GM18868 (cell line): ENCODE measurements at regions not wholly inside any gene's neighbourhood (a gene's known extent, or its start where the extent isn't known, plus 50 kb on each side); places are given as distances from the start of the nearest gene placed in this dataset.
"Not testable (repeated sequence)": the region's sequence is repeated elsewhere in the genome, so short reads cannot be mapped to it uniquely, and the experiment has no call there.

Experiments used
- ATAC-seq: cut with Tn5 transposase; IDR thresholded peaks from one replicate; pipeline ENCODE4 v1.9.1; 2021; ENCODE audit warnings: mild to moderate bottlenecking, moderate library complexity; ENCODE audit not compliant: unreplicated experiment

DNA sequence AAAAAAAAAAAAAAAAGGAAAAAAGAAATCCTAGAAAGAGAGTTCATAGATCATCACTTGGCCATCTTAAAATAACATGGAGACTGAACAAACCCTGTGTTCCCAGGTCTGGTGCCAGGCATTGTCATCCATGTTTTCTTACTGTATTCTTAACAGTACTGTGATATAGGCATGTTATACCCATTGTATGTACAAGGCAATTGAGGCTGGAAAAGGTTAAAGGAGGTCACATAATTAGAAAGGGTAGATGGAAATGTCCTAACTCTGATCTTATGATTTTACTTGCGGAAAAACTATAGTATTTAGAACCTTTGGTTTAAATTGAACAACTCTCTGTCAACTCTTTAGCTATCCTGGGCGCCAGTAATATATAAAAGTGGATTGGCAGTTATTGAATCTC is 478.2 kb upstream of the RGS6 start:
- ATAC-seq: no peak

DNA sequence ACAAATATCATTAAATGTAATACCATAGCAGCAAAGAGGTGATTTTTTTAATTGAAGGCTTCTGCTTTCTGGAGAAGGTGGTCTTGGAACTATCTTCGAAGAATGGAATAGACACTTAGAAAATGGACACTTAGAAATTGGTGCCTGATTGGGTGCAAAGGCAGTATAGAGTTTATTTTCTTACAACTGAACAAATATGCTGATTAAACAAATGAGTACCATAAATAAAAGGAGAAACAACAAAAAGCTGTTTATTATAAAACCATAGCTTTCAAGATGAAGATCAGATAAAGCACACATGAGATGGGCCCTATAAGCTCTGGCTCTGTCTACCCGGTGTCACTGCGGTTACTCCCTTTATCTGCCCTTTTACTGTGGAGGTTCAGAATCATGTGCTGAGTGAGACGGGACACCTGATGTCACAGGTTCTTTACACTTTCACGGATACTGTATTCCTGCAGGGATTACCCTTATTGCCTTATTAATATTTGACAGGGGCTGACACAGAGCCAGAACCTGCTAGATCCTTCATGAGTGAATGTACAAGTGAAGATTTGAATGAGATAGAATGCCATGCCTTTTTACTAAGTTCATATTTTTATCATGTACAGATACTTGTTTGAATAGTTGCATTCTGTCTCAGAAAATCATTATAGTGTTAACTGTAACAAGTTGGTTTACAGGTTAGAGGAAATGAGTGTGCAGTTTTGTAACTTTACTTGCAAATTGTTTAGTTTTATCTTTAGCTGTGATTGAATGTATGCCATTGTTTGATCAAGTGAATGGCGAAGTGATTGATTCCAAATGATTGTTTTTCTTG is 477.5 kb upstream of the RGS6 start:
- no peak for ATAC-seq

DNA sequence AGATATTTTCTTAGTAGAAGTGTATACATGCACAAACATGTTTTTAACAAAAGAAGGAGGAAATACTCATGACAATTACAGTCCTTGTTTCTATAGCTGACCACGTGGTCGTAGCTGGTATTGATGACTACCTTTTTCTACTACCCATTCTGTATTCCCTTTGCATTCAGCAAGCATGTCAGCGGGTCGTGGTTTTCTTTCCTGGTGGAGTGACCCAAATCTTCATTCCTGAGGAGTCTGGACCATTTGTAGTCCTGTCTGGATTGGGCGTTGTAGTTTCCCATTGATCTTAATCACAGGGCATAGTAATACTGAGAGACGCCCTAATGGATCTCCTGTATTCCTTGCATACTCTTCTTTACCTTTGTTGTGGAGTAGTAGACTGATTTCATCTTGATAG is 472.1 kb upstream of the RGS6 start:
- ATAC-seq: no peak

DNA sequence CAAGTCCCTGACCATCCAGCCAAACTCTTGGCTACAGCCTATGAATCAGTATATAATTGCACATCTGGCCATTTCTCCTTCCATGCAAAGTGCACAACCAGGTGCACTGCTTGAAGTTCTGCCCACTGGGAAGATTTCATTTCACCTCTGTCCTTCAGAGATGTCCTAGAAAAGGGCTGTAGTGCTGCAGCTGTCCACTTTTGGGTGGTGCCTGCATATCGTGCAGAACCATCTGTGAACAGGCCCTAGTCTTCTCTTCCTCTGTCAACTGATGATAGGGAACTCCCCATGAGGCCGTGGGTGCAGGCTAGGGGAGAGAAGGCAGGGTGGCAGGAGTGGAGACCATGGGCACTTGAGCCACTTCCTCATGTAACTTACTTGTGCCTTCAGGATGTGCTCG is 470.6 kb upstream of the RGS6 start:
- not testable (repeated sequence) for ATAC-seq

DNA sequence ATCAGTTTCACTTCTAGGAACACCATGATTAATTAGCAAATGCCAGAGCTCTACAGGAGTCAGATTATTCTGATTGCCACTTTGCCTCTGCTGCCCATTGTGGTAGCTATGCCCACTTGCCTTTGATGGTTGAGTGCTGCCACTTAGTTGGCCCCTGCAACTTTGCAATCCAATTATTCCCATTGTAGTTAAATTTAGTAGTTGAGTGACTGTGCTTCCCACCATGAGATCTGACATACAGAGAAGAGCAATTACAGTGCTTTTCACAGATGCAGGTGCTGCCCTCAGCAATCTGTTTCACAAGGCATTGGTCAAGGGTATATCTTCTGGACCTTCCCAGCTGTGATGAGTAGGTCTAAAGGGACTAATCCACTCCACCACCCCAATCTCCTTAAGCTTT is 468.4 kb upstream of the RGS6 start:
- no peak for ATAC-seq

DNA sequence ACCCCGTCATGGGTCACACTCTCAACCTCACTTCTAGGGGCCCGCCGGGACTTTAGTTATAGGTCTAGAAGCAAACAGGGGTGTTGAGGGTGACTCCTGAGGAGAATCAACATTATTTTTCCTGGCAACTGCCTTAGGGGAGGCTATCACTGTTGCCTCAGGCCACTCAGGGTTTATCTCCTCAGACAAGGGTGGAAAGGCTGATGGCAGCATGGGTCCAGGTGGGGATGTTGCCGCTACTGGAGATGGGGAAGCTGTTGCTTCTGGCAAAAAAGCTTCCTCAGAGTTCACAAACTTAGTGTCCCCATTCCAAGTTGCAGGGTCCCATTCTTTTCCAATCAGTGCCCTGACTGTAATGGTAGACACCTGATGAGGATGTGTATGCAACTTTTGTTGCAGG is 467.4 kb upstream of the RGS6 start:
- ATAC-seq: no peak

DNA sequence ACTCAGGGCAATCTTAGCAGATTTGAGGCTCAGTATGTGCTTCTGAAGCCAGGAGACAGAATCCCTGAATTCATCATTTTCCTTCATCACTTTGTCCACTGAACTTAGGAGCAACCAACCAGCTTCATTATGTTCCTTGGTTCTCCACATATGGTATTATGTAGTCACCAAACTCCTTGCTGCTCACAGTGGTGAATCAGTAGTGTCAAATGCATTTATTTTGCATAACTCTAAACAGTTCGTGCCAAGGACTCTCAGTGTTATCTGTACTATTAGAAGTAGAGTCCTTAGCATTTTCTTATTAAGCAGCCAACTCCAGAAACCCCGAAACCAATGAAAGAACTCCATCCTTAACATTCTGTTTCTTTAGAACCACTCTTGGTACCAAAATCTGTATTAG is 466.9 kb upstream of the RGS6 start:
- no peak for ATAC-seq

DNA sequence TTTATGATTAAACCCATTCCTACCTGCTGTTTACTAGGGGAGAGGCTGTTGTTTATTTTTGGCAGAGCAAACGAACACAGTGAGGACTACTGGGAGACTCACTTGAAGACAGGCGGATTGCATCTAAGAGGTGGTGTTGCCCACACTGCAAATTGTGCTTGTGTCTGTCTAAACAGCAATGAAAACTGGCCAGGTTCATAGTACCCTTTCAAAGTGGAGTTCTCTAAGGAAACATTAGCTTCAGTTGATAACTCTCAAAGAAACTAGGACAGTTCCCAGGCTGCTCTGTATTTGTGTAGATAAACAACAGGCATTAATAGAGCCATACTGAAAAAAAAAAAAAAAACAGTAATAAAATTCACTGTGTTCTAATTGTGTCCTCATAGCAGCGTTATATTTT is 466.0 kb upstream of the RGS6 start:
- no peak for ATAC-seq

DNA sequence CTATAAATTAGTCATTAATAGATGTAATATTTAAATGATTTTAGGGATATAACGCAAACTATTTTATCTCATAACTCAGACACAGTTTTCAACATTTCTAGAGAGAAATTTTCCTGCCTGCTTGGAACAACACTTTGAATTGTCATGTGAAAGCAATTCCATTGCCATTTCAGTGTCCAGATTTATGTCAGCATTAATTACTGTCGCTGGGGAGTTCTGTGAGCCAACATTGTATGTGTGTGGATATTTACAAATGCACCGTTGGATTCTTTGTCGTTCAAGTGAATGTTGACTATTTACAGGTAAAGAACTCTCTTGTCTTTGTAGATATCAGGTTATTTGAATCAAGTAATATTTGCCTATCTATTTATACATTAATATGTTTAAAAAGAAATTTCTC is 465.3 kb upstream of the RGS6 start:
- no peak for ATAC-seq

DNA sequence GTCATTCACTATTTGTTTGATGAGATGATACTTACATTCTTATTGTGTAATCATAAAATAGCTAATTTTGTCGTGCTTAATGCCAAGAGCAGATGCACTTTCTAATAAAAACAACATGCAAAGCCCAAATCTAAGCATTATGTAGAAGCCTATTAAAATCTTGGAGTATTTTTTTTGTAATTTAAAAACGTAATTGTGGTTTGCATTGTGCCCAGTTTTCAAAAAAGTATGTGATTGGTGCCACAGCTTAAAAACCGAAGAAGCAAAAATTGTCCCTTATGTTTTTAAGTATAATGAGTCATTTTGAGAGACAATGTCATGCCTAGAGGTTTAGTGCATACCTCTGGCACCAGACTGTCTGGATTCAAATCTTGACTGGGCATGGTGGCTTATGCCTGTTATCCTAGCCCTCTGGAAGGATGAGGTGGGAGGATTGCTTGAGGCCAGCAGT is 464.8 kb upstream of the RGS6 start:
- ATAC-seq: no peak

DNA sequence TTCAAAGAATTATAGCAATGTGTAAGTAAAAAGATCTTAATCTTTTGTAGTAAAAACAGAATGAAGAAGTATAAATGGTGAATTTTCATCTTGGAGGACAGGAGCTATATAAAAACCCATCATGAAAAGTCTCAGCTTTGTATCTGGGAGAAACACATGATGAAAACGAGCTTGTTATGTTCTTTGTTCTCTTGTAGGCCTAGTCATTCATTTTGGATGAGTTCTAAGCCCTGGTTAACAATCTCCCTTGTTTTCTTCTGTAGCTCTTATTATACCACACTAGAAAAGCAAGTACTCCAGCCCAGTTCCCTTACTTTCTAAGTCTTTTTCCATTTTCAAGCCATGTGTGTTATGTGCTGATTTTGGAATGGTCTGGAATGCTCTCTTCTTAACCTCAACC is 463.5 kb upstream of the RGS6 start:
- no peak for ATAC-seq

DNA sequence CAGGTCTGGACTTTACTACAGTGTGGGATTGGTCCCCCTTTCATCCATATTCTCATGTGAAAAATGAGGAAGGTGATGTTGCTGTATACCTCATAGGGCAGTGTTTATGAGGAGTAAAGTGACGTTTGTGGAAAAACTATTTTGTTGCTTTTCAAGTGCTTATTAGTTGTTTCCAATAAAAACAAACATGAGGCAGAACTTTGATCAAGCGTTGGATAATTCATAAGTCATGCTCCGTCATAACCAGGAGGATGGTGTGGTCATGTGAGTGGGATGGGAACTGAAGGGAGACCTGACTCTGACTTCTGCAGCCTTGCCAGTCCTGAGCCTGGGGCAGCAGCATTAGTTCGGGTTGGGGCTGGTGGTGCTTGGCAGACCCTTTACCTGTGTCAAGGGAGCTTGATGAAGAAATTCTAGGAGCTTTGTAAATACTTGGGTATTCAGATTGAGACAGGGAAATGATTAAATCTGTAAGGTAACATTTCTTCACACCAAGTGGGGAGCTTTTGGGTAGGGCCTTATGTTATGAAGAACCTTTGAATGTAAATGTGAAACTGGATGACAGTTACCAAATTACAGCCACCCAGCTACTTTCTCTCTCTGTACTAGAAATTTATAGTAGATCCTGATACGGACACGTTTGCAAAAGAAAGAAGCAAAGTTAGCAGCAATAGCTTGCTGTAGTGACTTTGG is 462.4 kb upstream of the RGS6 start:
- no peak for ATAC-seq

DNA sequence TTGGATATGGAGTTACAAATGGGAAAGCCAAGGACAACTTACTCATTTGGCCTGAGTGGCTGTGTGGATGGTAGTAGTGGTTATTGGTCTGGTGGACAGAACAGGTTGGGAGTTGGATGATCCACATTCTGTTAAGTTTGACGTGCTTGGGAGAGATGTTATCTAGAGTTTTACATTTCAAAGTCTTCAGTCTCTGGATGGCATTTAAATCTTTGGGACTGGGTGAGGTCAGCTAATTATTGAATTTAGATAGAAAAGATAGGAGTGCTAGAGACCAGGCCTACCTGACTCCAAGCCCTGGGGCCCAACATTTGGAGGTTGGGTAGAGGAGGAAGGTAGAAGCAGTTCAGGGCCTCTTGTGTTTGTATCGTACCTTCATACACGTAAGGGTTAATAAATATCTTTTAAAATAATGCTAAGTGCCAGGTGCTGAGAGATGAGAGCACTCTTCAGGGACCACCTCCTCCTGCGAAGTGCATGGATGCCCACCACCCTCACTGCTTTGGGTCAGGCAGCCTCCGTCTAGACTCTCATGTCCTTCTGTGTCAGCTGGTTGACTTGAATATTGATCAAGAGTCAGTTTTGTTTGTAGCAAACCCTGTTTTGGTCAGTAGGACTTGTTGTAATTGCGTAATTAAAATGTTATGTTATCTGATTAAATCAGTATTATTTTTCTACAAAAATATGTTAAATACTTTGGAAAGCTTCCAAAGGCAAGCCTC is 460.4 kb upstream of the RGS6 start:
- ATAC-seq: no peak

DNA sequence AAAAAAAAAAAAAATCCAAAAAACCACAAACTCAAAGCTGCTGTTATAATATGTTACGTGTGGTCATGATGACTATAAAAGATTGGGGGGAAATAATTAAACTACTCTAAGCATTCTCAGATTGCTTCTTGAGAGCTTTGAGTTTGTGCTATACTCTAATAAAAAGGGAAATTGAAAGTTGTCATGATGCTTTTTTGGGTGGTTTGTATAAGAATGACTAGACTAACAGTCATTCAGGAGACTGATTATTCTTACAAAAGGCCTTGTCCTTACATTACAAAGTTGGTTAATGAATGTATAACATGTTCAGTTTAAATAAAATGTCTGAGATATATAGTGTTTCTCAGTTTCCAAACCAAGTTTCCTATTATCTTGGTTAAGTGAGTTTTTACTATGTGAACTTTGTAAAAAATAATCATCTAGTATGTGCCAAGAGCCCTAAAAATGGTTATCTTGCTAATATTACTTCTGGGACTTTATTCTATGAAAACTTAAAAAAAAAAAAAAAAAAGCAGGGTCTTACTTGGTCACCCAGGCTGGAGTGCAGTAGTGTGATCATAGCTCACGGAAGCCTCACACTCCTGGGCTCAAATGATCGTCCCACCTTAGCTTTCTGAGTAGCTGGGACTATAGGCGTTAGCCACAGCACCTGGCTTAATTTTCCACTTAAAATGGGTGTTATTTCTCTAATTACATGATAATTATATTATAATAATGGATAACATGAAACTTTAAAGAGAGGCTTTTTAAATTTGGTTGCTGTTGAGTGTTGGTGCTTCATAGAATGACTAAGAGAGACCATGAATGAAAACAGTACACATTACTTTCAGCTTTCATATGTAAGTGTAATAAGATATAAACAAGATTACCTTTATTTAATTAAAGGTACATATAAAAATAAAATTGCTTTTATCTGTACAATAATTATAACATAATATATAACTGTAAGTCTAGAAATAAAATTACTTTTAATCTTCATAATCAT is 459.6 kb upstream of the RGS6 start:
- ATAC-seq: peak; percentile 63

DNA sequence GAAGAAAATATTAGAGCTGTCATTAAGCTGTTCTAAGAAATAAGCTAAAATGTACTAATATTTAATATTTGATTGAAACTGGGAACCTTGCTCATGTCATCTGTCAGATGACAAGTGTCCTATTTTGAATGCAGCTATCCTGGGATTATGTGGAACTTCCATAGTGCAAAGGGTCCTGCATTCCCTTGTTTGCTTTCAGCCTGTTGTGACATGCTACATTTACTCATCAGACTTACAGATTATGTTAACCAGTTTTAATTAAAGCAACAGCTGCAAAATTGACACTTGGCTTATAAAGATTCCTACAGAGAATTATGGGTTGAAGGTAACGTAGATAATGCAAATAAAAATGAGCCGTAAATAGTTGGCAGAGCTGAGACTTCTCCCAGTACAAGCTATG is 458.4 kb upstream of the RGS6 start:
- ATAC-seq: no peak

DNA sequence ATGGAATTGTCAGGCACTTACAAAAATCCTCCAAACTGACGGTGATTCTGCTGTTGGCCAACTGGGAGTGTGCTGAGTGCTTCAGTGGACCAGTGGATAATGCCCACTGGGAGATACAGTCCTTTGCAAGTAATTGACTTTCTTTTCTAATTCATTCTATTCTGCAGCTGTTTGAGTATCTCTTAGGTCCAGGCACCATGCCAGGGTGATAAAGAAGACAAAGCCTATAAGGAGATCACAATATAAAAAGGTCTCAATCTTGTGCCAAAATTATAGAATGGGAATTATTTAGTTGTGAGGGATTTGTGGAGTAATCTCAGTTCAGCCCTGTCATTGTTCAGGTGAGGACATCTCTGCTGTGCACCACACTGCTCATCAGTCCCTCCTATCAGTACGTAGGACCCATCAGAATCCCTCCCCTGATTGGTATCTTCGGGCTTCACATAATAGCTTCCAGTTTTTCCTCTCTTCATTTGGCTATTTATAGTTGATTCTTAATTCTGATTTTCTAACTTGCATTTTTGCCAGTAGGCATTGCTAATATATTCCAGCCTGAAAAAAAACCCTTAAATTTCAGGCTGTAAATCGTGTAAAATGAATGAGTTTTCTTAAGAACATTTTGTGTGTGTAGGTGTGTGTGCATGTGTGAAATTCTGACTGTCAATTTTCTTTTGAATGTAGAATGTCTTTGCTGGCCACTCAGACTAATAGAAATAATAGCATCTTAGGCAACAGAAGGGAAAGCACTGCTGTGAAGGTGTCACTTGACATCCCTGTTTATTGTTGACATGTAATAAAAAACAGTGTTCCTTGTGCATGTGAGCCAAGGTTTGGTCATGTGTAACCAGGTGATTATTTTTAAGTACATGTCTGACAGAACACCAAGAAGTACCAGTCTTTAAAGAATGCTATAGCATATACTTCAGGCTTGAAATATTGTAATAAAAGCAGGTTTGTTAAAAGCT is 457.6 kb upstream of the RGS6 start:
- ATAC-seq: no peak

DNA sequence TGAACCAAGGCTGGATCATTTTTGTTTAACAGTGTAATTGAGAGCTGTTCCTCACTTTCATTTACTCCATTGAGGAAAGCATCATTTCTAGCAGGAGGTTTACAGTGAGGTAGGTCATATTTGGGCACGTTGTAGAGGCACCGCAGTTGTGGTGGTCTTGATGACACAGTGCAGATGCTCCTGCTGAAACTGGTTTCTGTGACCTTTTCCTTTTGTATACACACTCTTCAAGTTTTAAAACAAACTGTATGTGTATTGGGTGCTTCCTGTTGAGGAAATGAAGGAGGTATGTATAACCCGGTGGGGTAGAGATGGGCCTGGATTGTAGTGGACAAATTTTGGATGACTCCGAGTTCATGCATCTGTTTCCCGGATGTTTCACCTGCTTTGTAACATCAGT is 456.3 kb upstream of the RGS6 start:
- no peak for ATAC-seq

DNA sequence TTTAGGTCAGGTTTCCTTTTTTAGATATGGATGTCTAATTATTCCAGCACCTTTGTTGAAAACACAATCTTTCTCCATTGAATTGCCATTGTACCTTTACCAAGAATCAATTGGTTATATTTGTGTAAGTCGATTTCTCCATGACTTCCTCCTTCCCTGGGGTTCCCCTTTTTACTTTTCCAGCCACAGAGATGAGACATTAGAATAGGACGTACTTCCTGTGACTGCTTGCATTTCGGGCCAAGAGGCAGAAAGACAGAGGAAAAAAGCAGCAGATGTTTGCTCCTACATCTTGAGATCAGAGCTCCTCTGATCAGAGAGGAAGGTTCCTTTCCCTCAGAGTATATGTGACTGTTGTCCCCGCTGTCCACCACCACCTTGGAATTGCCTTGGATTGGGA is 453.7 kb upstream of the RGS6 start:
- ATAC-seq: no peak

DNA sequence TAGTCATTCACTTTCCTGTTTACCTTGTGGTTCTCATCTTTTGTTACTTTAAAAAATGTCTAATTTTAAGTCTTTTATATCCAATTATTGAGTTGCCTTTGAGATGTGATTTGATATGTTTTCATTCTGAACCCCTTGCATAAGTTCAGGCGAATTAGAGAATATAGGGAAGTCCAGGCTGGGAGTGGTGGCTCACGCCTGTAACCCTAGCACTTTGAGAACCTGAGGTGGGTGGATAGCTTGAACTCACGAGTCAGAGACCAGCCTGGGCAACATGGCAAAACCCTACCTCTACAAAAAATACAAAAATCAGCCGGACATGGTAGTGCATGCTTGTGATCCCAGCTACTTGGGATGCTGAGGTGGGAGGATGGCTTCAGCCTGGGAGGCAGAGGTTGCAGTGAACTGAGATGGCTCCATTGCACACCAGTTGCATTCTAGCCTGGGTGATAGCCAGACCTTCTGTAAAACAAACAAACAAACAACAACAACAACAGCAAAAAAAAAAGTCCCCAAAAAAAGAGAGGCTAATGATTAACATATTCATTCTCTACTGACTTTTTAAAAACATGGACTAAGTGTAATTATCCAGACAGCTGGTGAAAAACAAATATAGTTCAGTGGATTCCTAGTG is 451.1 kb upstream of the RGS6 start:
- no peak for ATAC-seq
